ENCODE measurements at regions not wholly inside any gene's neighbourhood (a gene's known extent, or its start where the extent isn't known, plus 50 kb on each side); places are given as distances from the start of the nearest gene placed in this dataset.
"Not testable (repeated sequence)": the region's sequence is repeated elsewhere in the genome, so short reads cannot be mapped to it uniquely, and the experiment has no call there.

DNA sequence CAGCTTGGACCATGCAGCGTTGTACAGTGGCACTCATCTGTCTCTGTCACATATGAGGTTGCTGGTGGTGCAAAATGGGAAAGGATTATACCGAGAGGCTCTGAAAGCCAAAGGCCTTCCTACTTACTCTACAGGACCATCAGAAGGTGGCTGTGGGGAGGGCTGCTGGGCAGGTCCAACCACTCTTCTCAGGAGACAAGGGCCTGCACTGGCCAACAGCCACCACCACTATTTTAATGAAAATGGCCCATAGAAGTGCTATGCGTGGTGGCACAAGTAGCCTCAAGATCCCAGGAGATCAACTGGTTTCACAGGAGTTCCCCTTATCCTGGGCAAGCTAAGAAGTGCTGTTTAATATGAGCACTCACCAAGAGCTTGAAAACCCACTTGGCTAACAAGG lies 52.3 kb downstream of the MRPL57 start:
- POLR2A ChIA-PET, result no interaction called here
- CTCF ChIA-PET, result no interaction called here

DNA sequence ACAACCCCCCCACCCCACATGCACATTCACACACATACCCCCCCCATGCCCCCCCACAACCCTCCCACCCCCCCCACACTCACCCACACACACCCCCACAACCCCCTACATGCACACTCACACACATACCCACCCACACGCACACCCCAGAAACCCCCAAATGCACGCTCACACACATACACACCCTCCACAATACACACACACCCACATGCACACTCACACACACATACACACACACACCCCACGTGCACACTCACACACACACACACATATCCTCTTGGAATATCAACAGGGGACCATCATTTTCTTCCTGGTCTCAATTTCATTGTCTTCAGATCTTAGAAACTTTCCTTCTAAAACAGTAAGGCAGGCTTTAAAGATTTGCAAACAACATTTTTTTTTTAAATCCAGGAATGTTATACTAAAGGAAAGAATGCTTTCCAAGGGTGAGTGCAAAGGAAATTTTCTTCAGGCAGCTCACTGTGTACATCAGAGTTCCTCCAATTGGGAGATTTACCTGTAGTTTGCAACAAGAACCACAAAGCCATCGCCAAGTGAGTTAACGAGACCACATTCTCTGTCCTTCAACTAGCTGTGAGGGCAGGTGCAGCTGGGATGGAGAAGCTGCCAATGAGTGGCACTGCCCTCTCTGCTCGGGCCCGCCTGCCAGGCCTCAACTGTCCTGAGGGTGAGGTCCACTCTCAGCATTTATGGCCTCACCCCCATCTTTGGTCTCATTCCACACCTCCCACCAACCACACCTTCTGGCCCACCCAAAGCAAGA lies 53.0 kb downstream of the MRPL57 start:
- ChIA-PET POLR2A (no interaction called here), CTCF (no interaction called here)

DNA sequence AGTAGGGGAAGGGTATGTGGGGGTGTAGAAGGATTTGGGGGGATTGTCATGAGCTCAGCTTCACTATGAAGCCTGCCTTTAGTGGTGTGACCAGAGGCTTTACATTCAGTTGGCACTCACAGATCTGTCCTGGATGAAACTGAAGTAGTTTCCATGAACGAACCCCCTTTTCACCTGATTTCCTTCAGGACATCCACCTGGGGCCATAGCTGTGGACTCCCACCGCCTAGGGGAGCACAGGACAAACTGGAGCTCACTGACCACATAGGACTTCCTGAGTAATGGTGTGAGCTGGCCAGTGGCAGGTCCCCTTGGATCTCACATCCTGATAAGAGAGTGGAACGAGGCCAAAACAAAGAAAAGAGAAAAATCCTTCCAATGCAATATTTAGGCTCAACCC lies 54.1 kb downstream of the MRPL57 start:
- POLR2A ChIA-PET, result no interaction called here
- CTCF ChIA-PET, result no interaction called here

DNA sequence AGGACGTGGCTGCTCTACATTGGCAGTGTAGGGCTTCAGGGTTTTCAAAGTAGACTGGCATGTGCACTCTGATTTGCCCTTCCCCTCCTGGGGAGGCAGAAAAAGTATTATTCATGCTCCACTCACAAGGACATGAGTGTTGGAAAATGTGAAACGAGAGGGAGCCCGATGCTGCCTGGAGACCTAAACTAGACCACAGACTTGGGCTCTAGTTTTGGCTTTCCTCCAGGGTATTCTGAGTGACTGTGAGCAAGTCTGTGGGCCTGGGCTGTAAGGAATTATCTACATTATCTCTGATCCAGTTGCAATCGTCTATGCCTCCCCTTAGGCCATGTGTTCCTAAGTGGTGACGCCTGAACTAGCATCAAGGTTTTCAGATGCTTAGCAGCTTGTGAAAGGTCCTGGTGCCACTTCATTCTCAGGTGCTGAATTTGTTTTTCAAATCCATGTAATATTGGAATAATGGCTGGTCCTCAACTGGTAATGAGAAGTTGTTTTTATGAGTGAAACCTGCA lies 55.0 kb downstream of the MRPL57 start:
- POLR2A ChIA-PET, result no interaction called here
- CTCF ChIA-PET, result no interaction called here

DNA sequence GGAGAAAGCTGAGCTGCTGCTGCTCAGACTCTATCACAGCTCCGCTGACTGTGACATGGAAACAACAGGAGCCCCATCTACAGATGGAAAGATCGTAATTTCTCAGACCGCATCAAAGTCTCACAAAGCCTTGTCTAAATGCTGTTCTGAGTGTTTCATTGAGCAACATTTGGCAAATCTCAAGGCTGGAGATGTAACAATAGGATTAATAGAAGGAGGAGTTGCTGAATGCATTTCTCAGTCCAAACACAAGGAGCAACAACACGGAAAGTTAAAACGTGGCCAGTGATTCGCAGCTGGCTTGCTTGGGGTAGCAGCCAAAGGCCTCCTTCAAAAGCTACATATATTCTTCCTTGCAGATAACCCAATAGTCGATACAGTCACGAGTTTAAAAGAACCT lies 55.7 kb downstream of the MRPL57 start:
- CTCF ChIA-PET, result no interaction called here
- POLR2A ChIA-PET, result no interaction called here

DNA sequence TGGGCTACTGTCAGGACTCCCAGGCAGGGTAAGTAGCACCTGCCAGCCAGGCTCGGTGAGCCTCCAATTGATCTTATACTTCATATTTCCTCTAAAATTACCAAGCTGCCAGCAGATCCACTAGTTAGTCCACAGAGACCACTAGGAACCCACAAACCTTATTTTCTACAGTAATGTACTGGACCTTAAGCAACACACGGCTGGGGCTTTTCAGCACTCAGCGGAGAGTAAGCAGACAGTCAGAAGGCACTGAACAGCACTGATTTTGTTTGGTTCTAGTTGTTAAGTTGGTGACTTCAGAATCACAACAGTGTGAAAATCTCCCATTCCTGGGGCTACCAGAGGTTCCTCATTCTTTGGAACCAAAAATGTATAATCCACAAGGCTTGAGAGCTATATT lies 56.1 kb downstream of the MRPL57 start:
- CTCF ChIA-PET, result no interaction called here
- POLR2A ChIA-PET, result no interaction called here

DNA sequence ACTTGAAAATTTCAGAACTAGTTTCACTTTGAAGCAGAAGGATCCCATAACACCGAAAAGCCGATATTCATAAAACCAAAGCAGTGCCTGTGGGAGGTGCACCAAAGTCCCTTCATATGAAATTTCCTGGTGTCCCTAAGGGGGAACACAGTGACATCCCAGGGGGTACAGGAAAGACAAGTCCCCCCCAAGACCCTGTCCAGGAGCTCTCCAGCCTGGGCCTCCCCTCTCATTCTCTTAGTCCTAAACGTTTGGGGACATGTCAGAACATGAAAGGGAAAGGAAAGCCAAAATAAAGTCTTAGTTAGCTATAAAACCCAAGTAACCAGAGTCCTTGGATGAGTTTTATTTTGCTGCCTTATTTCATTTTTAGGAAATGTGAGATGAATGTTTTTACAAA lies 56.6 kb downstream of the MRPL57 start:
- POLR2A ChIA-PET, result no interaction called here
- CTCF ChIA-PET, result no interaction called here

DNA sequence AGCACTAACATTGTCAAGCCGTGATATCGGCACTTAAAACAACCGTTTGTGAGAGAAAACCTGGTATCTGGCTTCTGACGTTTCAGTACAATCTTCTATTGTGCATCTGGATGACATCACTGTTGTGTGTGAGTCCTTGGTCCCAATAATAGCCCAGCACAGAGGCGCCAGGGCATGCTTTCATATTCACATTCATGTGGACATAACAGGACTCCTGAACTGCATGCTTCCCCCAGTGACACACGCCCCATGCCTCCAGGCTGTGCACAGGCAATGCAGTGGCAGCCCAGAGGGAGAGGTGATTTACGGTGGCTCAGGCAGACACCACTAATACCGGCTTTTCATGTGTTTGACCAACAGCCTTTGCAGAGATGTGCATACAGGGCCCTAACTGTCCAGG lies 58.1 kb downstream of the MRPL57 start:
- ChIA-PET CTCF (no interaction called here), POLR2A (no interaction called here)

DNA sequence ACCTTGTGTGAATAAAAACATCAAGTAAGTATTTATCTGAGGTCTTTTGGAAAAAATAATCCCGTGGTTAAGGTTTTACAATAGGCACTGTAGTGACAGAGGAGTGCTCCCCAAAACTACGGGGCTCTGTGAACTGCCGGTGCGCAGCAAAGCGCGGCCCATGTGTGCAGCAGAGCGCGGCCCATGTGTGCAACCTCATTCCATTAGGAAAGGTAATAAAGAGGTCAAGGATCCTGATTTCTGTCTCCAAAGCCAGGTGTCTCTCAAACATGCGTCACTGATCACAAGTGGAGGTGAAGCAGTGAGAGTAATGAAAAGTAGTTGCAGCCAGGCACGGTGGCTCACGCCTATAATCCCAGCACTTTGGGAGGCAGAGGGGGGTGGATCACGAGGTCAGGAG lies 58.7 kb downstream of the MRPL57 start:
- ChIA-PET POLR2A (no interaction called here), CTCF (no interaction called here)

DNA sequence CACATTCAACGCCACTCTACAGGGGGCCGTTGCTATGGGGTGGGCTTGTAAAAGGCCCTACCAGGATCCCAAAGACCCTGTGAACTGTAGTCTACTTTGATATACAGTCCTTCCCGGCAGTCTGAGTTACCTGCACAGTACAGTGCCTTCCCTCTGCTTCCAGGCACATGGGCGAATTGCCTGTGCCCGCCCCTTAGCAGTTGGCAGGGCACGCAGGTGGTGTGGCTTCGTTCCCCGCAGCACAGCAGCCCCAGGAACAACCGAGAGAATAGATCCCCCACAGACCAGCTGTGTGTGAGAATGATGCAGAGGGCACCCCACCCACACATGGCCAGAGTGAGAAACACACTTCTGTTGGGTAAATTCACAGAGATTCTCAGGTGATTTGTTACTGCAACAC lies 60.6 kb downstream of the MRPL57 start:
- POLR2A ChIA-PET, result no interaction called here

DNA sequence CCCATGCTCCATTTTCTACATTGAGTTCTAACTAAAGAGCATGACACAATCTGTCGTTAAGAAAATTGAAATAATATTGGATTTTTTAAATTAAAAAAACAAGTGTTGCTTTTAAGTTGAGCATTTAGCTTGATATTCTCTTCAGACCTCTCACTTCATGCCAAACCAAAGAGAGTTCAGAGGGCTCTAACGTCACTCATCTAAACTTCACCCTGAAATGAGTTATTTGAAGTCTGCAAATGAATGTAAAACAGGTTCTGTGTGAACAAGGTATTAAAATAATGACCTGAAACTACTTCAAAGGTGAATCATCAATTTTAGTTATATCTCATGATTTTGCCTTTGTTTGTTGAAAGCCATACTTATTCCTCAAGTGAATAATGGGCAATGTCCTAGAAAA lies 61.8 kb downstream of the MRPL57 start:
- ChIA-PET CTCF (no interaction called here), POLR2A (no interaction called here)

More for the DNA sequence above, 60.6 kb downstream of the MRPL57 start:
- CTCF ChIA-PET, result no interaction called here

DNA sequence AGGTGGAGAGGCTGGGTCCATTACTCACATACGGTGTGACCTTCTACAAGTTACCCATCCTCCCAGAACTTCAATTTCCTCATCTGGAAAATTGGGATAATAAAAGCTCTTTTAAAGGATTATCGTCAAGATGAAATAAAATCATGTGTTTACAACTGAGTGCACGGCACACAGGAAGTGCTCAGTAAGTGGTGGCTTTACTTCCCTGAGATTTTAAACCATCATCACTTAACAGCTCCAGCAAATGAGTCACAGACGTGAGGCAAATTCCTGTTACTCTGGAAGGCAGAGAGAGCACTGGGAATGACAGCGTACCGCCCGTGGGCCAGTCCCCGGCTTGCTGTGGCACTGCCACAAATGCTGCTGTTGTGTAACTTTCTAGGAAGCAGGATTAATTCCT lies 64.1 kb downstream of the MRPL57 start:
- ChIA-PET CTCF (no interaction called here), POLR2A (no interaction called here)

DNA sequence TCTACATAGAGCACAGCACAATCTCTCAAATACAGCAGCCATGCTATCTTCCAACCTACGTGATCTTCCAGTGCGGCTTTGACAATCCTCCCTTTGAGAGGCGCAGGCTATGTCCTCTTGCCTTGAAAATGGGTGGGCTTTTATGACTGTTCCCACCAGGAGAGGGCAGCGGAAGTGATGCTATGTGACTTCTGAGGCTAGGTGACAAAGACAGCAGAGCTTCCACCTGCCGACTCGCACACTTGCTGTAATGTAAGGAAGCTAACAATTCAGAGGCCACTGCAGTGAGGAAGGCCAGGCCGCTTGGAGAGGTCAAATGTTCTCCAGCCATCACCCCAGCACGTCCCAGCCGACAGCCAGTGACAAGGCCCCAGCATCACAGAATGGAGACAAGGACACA lies 65.8 kb downstream of the MRPL57 start:
- ChIA-PET CTCF (no interaction called here), POLR2A (no interaction called here)

DNA sequence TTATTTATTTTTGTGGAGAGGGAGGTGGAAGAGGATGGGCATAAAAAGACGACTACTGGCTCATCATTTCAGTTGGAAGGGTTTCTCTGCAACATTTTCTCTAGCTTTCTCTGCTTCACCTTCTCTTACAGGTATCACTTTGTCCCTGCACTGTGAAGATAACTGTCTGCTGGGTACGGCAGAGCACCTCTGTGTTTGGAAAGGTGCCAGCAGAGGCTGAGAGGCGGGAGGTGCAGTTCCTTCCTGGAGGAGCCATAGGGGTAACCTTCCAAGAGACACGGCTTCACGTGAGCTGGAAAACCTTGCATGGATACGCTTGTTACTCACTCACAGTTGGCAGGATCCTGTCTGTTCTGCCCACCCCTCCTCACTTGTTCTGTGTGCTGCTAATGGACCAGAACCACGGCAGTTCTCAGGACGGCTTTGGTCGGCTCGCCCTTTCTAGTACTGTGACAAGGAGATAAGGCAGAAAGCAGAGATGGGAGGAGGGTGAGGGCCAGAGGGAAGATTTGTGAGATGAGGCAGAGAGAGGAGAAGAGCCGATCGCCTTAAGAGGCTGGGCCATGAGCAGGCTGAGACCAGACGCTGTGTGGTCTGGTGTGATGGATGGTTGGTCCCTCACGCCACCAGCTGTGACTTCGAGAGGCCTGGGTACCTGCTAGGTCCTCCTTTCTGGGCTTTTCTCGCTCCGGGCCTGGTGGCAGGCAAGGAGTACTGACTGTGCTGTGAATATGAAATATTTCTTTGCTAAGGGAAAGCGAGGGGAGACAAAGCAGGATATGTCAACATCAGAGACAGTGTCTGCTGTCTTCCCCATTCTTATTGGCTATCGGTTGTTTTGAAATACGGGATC lies 66.8 kb downstream of the MRPL57 start:
- CTCF ChIA-PET, result interaction anchor here (1.4 kb wide), 1 partner anchor 54 kb away, joined by 3 read pairs; no protein-coding TSS in a partner anchor
- POLR2A ChIA-PET, result no interaction called here

DNA sequence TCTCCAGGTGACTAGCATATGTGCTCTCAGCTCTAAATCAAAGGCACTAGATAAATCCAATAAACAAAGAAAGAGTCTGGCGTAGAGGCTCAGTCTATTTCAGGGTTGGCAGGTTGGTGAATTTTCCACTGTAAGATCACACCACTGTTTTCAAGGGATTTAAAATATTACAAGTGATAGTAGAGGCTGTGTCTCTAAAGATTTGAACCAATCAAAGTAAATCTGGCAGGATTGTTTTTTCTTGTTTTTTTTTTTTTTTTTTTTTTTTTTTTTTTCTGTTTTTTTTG lies 67.4 kb downstream of the MRPL57 start:
- POLR2A ChIA-PET, result not testable (repeated sequence)
- CTCF ChIA-PET, result interaction anchor here (1.4 kb wide), 1 partner anchor 53 kb away, joined by 3 read pairs; no protein-coding TSS in a partner anchor

DNA sequence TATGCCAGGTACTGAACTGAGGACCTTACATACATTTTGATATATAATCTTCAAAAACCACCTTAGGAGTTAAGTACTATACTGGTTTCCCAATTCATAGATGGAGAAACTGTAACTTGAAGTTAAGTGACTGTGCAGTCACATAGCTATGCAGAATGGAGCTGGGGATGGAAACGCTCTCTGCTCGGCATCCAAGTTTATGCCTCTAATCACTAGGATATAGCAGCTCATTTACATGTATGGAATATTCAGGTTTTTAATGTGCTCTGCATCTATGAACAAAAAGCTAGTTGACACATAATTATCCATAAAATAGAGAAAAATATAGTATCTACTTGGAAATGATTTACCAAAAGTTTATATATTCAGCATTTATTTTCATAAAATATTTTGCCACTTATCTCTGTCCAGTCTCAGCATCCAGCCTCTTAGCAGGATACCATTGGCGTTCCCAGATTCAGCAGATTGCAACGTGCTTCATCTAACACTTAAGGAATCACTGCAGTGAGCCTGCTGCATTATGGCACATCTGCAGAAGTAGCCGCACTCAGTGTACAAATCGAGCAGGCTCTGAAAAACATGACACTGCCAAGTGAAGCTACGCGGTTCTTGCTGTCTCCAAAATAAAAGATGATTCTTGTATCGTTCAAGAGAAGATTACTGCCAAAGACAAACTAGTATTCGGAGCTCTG lies 70.4 kb downstream of the MRPL57 start:
- ChIA-PET CTCF (no interaction called here), POLR2A (no interaction called here)

DNA sequence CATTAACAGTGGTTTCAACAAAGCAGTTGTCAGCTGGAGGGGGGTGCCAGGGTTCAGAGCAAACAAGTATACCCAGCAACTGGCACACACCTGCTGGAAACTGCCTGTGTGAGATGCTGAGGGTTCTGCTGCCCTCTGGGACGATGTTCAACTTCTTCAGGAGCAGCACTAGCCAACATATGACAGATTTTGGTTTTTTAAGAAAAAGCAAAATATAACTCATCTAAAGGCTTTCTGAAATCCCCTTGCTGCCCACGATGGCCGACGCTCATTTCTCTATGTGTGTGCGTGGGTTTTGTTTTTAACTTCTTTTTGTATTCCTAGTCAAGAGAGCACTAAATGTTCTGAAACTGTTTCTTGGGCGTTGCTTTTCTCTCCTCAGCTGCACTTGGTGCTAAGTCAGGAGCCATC lies 79.9 kb downstream of the MRPL57 start:
- ChIA-PET CTCF (no interaction called here), POLR2A (no interaction called here)

DNA sequence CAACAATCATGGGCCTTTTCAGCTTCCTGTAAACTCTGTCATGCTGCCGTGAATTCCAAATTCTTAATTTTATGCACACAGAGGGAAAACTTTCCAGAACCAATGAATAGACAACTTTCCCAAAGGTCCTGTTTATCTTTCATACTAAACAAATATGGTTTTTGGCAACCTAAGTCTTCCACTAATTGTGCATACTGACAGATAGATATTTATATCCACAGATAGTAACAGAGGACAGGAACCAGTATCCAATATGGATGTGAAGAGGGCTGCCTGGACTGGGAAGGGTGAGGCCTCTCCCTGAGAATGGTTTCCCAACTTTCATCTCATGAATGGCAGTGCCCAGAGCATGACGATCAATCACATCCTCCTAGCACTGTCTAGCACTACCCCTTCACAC lies 80.4 kb downstream of the MRPL57 start:
- POLR2A ChIA-PET, result no interaction called here
- CTCF ChIA-PET, result no interaction called here

DNA sequence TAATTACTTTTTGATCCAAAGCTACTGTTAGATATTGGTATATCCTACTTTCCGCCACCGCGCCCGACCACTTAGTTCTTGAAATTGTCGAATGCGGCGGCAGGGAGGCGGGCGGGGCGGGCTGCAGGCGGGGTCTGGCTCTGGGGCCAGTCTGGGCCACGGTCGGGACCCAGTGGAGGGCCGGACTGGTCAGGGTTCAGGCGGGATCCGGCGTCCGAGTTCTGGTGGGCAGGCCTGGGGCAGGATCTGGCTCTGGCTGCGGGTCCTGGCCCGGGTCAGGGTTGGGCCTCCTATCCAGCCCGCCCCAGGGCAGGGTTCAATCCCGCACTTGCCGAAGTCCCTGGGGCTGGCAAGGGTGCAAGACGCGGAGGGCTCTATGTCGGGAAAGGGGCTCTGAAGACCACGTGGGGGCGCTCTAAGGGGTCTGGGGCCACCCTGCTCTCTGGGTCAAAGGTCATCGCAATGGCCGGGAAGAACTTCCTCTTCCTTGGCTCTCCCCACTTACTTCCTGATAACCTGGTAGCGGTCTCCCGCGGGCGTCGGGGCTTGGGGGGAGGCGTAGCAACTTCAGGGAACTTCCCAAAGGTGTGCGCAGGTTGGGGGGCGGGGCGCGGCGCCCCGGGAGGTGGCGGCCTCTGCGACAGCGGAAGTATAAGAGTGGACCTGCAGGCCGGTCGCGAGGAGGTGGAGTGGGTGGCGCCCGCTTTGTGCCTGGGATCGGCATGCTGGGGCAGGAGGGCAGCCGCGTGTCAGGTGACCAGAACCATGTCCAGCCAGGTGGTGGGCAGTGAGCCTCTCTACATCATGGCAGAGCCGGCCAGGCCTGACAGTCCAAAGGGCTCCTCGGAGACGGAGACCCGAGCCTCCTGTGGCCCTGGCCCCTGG lies 83.4 kb downstream of the MRPL57 start:
- ChIA-PET CTCF (no interaction called here), POLR2A (no interaction called here)

DNA sequence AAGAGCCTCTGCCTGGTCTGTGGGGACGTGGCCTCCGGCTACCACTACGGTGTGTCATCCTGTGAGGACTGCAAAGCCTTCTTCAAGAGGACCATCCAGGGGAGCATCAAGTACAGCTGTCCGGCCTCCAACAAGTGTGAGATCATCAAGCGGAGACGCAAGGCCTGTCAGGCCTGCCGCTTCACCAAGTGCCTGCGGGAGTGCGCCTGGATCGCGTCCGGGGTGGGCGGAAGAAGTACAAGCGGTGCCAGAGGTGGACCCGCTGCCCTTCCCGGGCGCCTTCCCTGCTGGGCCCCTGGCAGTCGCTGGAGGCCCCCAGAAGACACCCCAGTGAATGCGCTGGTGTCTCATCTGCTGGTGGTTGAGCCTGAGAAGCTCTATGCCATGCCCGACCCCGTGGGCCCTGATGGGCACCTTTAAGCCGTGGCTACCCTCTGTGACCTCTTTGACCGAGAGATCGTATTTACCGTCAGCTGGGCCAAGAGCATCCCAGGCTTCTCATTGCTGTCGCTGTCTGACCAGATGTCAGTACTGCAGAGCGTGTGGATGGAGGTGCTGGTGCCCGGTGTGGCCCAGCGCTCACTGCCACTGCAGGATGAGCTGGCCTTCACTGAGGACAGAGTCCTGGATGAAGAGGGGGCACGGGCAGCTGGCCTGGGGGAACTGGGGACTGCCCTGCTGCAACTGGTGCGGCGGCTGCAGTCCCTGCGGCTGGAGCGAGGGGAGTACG lies 84.3 kb downstream of the MRPL57 start:
- CTCF ChIA-PET, POLR2A ChIA-PET: not testable (repeated sequence)
